Lung (tissue), 11 donors: ENCODE measurements at regions not wholly inside any gene's neighbourhood (a gene's known extent, or its start where the extent isn't known, plus 50 kb on each side); places are given as distances from the start of the nearest gene placed in this dataset.
A peak's percentile ranks its signal among the peaks of the same experiment; 100 is the strongest.

Experiments used
- ATAC-seq: fragments of 200-7000 bp; cut with Tn5 transposase; one replicate; pipeline ENCODE4 v1.9.1; 2020; ENCODE audit warnings: moderate number of reproducible peaks; ENCODE audit not compliant: insufficient read depth, low FRiP score
- DNase-seq, 3 donors: peaks; one replicate each; pipeline ENCODE4 v3.0.0-alpha.2; 2013 to 2017
- H3K27ac ChIP-seq, 2 donors: one replicate each; pipeline ENCODE4 v1.5.1; 2013; ENCODE audit warnings: mild to moderate bottlenecking in 2 of 2, moderate library complexity in 2 of 2, control low read depth in 1 of 2, inconsistent platforms in 1 of 2, low read depth in 1 of 2, low read length in 1 of 2
- H3K27me3 ChIP-seq, 3 donors: one replicate each; pipeline ENCODE4 v1.5.1; 2013; ENCODE audit warnings: low read length in 2 of 3; ENCODE audit not compliant: control insufficient read depth in 3 of 3, insufficient read depth in 3 of 3
- H3K36me3 ChIP-seq, 4 donors: one replicate each; pipeline ENCODE4 v1.5.1; 2013; ENCODE audit warnings: low read length in 4 of 4, mild to moderate bottlenecking in 1 of 4, moderate library complexity in 1 of 4; ENCODE audit not compliant: control insufficient read depth in 4 of 4, insufficient read depth in 4 of 4
- H3K4me1 ChIP-seq, 5 donors: one replicate each; pipeline ENCODE4 v1.5.1; 2013; ENCODE audit warnings: low read length in 5 of 5, mild to moderate bottlenecking in 2 of 5, moderate library complexity in 1 of 5; ENCODE audit not compliant: control insufficient read depth in 5 of 5, insufficient read depth in 5 of 5
- H3K4me3 ChIP-seq: one replicate; pipeline ENCODE4 v1.5.1; 2013; ENCODE audit warnings: mild to moderate bottlenecking, control low read depth, moderate library complexity
- H3K9ac ChIP-seq, 2 donors: one replicate each; pipeline ENCODE4 v1.5.1; 2013; ENCODE audit warnings: low read length in 2 of 2, control low read depth in 1 of 2; ENCODE audit not compliant: insufficient read depth in 1 of 2
- H3K9me3 ChIP-seq, 4 donors: one replicate each; pipeline ENCODE4 v1.5.1; 2013; ENCODE audit warnings: low read length in 3 of 4, mild to moderate bottlenecking in 1 of 4, moderate library complexity in 1 of 4; ENCODE audit not compliant: control insufficient read depth in 4 of 4, insufficient read depth in 3 of 4
- CTCF ChIP-seq: IDR thresholded peaks from 2 replicates; pipeline ENCODE4 v1.5.1; 2012; ENCODE audit warnings: mild to moderate bottlenecking; ENCODE audit errors: control extremely low read depth, extremely low read depth
- WGBS, 2 donors: extraction: QIAGEN DNeasy Blood & Tissue Kit; methylation state at CpG; one replicate each; pipeline ENCODE4 v1.1.7; 2013; 5-methylcytosine and 5-hydroxymethylcytosine counted together
- donor health status: control.
- donor health status: control.
- donor health status: Bipolar disorder and iron deficiency.
- donor health status: healthy.
- donor health status: DM: yes; HTN: yes; CAD: no.

- Histone ChIP-seq H3K36me3 (no peaks in the 10 kb centered on the region), H3K9me3 (no peaks in the 10 kb centered on the region), H3K4me1 (no peaks in the 10 kb centered on the region), H3K9ac (no peak overlapping the region), H3K4me3 (no peak overlapping the region), H3K27me3 (no peaks in the 10 kb centered on the region), H3K27ac (no peak overlapping the region)
- ATAC-seq, result no peak
- TF ChIP-seq CTCF, result no peak
- DNase-seq, result no peak
- 86 to 92% methylated on average over 1 of the region's 1 CpG for whole genome bisulfite sequencing, 2 donors
Observed at GRCh38 chr14:36052063-36052462, 124.5 kb downstream of the PTCSC3 start.

- no peaks in the 10 kb centered on the region for H3K36me3 ChIP-seq
- no peak for DNase-seq
- H3K4me3 ChIP-seq, result no peak overlapping the region
- no peak overlapping the region for H3K27ac ChIP-seq
- H3K9me3 ChIP-seq, result no peaks in the 10 kb centered on the region
- no peak for TF ChIP-seq CTCF
- no peaks in the 10 kb centered on the region for H3K27me3 ChIP-seq
- ATAC-seq, result no peak
- no peaks in the 10 kb centered on the region for H3K4me1 ChIP-seq
- 84 to 85% methylated on average over 5 of the region's 5 CpGs for WGBS, 2 donors
- no peak overlapping the region for H3K9ac ChIP-seq
Observed at GRCh38 chr14:36048667-36049066, 127.9 kb downstream of the PTCSC3 start.

DNA sequence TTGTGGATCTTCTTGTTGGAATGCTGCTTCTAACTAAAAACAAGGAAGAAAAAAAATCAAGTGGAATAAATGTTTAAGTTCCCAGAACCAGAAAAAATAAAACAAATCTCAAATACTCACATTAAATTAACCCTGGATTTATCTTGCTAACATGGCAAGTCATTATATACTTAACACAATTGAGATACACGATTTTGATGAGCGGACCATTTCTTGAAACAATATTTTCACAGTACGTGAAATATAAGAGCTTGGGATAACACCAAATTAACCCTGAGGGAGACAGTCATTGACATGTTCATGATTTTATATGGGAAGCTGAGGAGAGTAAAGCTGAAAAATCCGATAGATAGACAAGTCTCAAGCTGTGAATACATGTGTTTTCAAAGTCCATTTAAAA, 128.6 kb downstream of the PTCSC3 start:
- H3K9me3 ChIP-seq, result no peaks in the 10 kb centered on the region
- H3K9ac ChIP-seq, result no peak overlapping the region
- H3K4me1 ChIP-seq, result no peaks in the 10 kb centered on the region
- H3K4me3 ChIP-seq, result no peak overlapping the region
- no peak for TF ChIP-seq CTCF
- WGBS, 2 donors, result 84 to 86% methylated on average over 4 of the region's 4 CpGs
- ATAC-seq (no peak), DNase-seq (no peak)
- H3K27me3 ChIP-seq, result no peaks in the 10 kb centered on the region
- no peak overlapping the region for H3K27ac ChIP-seq
- H3K36me3 ChIP-seq, result no peaks in the 10 kb centered on the region

- H3K4me3 ChIP-seq, result no peak overlapping the region
- H3K9me3 ChIP-seq, result peaks cover 0 to 4% (median 1%) of the 10 kb centered on the region in 4 donors
- H3K9ac ChIP-seq, result no peak overlapping the region
- no peak for ATAC-seq
- 68 to 80% methylated on average over 2 of the region's 2 CpGs for WGBS, 2 donors
- H3K27ac ChIP-seq, result no peak overlapping the region
- no peaks in the 10 kb centered on the region for H3K4me1 ChIP-seq
- no peaks in the 10 kb centered on the region for H3K27me3 ChIP-seq
- peak in 2 of 3 donors; percentile 6 to 31 for DNase-seq
- H3K36me3 ChIP-seq, result no peaks in the 10 kb centered on the region
- no peak for TF ChIP-seq CTCF
Observed at GRCh38 chr14:36035675-36036074, 140.8 kb downstream of the PTCSC3 start.
